NCI-H345 treated with DMSO at 0.1 percent for 48 hours (cell line): ENCODE measurements at regions not wholly inside any gene's neighbourhood (a gene's known extent, or its start where the extent isn't known, plus 50 kb on each side); places are given as distances from the start of the nearest gene placed in this dataset.

Experiments
- DNase-seq: peaks from one replicate; lab custom pipeline; 2025; ENCODE audit not compliant: unreplicated experiment; lab: John Stamatoyannopoulos, UW

DNA sequence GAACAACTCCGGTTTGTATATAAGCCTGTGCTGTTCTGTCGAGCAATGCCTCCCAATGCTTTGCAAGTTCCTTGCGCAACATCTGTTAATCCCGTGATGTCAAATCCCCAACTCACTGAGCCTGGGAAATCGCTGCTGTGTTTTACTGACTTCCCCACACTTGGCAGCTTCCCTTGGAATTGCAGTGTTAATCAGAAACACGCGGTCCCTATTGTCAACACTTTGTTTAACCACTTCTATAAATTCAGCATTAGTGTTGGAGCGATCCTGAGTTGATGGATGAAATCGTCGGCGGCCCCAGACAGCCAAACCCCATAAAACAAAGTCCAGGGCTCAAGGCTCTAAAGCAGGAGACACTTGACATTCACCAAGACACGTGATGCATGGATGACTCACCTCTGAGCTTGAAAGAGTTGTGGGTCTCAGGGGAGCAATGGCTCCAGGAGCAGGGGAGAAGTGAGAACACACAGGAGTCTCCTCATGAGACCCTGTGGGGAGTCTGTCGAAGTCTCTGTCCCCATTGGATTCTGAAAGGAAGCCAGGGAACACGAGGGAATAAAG is 555.3 kb downstream of the MIAT start:
- peak; percentile 10 for DNase-seq

DNA sequence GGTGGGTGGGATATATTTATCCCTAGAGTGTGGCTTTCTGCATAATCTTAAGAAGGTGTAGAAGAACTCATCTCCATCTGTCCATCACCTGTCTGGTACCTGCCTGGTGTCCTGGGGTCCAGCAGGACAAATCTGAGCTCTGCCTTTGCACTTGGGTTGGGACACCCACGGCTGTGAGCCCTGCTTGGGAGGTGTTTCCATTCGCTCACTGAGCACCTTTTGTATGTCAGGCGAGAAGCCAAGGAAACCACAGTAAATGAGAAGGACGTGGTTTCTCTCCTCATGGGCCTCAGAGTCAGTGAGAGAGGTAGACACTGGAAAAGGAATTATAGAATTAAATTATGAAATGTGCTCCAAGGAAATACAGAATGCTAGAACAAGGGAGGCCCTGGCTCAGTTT is 555.9 kb downstream of the MIAT start:
- DNase-seq: no peak

DNA sequence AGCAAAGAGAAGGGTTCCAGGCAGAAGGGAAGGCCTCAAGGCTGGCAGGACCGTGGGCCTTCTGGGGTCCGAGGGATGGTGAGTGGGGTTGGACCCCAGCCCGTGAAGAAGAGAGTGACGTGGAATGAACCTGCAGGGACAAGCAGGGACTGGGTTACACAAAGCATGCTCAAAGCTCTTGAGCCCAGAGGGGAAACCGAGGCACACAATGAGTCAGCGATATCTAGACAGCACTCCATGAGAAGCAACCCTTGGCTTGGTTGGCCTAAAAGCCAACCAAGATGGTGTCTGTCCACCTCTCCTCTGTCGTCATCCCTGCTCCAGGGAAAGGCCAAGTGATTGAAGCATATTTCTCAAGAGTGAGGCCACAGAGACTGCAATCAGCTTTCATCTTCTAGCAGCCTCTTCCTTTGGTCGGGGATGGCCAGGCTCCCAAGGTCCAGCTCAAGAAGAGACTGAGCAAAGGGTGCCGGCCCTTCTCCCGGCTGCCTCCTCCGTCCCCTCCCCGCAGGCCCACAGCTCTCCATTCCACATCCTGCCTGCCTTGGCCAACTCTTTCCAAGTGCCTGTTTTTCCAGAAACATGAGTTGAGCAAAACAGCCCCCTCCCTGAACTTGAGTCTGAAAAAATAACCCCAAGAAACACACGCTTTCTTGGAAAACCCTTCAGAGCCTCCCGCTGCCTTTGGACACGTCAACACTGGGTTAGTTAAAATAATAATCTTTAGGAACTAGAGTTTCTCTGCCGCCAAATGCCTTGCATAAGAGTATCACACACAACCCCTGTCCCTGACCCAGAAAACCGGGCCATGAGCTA is 556.6 kb downstream of the MIAT start:
- DNase-seq: no peak

DNA sequence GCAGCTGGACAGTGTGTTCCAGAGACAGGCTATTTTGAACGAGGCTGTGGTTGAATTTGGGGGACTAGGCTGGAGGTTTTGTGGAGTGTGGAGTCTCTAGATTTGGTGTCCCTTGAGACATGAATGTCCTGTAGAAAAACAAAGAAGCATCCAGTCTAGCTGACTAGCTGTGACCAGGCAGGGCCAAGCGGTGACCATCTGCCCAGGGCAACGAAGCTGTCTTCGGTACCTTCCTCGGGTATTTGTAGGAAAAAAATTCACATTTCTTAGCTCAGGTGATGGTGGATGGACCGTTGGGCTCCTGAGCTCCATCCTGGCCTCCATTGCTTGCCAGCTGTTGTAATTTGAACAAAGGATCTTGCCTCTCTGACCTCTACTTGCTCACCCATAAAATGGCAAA is 557.3 kb downstream of the MIAT start:
- no peak for DNase-seq

DNA sequence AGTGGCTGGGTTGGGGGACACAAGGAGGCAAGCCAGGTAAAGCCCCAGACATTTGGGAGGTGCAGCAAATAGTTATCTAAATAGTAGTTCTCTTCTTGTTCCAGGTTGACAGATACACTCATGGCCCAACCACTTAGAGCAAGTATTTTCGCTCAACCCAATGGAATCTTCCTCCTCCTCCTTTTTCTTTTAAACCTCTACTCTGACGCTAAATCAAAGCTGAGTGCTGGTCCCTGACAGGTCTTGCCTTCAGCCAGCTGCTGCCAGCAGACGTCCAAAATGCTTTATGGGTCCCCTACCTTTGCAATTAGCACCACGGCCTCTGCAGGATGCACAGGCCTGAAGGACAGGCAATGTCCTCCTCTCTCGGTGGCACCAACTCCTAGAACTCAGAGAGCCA is 558.5 kb downstream of the MIAT start:
- DNase-seq: no peak

DNA sequence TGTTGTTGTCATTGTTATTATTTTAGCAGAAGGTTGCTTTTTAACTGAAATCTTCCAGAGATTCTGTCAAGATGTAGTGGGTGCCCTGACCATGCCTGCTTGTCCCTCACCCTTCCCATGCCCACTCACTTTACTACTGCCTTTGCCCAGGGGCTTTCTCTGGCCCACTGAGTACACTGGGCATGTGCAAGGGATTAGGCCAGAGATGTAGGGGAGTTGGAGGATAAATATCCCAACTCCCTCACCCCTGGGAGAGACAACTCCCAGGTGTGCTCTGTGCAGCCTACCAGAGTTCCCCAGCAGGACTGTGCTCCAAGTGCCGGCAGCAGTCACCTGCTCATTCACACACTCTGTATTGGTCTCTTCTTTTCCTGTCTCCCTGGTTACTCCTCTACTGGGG is 559.1 kb downstream of the MIAT start:
- DNase-seq: no peak

DNA sequence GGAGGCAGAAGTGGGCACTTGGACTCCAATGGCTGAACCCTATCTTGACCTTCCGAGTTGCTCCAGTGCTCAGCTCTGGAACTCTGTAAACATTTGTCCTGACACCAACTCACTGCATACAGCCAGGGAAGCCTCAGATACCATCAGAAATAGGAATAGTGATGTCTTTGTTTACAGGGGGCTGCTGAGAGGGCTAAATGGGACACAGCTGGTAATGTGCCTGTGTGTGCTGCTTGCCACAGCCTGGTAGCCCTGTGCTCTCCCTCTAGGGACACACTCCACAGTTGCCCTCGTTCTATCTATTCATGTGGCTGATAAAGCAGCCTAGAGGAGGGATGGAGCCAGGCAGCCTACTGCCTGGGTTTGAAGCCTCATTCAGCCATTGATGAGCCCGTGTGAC is 559.8 kb downstream of the MIAT start:
- no peak for DNase-seq

DNA sequence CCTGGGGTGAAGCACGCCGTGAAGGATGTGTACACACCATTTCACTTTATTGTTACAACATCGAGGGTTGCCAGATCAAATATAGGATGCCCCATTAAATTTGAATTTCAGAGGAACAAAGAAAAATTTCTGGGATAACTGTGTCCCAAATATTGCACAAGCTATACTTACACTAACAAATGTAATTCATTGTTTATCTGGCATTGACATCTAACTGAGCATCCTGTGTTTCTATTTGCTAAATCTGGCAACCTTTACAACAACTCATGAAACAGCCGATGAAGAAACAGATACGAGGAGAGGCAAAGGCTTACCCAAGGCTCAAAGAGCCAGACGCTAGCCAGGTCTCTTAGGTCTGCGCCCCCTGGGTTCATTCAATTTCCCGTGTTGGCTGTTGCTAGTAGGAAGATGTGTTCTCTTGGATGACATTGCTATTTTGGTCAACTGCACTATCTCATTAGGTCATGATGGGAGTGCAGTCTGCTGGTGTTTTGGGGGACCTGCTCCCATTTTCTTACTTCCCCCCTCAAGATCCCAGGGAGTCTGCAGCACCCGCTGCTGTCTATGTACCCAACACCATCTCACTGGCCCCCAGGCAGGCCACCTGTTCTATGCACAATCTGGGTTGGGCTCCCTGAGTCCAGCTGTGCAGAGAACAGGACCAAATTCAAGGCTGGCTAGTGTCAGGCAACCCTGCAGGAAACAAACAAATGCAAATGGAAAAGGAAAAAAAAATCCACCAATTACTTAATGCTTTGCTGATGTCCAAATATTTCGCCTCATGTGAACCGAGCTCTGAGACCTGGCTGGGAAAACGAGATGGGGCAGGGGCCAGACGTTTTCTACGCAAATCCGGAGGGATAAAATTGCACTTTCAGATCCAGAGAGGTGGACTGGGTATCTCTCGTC is 560.9 kb downstream of the MIAT start:
- peak; percentile 39 for DNase-seq

DNA sequence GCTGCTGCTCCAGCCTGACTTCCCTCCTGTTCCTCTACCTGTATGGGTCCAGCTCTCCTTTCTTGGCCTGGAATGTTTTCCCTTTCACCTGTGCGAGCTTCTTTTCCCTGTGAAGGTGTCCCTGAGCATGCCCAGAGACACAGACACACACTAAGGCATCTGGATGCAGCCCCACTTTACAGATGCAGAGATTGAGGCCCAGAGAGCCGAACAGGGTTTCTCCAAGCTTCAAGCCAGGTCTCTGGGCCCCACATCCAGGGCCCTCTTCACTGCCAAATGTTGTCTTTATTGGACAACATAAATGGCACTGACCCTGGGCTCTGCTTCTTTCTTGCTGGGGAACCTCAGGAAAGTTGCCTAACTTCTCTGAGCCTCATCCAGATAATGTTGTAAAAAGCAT is 561.6 kb downstream of the MIAT start:
- no peak for DNase-seq

DNA sequence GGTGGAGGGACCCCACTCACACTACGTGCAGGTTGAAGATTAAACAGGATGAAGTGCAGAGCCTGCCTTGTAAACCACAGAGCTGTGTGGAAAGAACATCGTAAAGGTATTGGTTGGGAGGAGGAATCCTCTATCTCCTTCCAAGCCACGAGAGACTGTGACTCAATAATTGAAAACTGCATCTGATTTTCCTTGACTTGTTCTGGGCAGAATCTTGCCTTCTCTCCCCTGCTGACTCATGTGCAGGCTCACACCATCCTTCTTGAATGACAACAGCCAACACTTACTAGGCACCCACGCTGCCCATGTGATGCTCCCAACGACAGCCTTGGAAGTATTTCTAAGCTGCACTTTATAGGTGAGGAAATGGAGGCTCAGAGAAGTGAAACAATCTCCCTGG is 563.0 kb downstream of the MIAT start:
- DNase-seq: no peak

DNA sequence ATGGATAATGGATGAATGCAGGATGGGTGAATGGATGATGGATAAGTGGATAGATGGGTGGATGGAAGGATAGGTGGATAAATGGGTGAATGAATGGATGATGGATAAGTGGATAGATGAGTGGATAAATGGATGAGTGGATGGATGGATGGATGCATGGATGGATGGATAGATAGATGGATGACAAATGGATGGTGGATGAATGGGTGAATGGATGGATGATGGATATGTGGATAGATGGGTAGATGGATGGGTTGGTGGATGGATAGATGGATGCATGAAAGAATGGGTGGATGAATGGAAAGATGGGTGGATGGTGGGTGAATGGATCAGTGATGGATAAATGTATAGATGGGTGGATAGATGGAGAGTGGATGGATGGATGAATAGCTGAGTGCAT is 564.8 kb downstream of the MIAT start:
- no peak for DNase-seq

DNA sequence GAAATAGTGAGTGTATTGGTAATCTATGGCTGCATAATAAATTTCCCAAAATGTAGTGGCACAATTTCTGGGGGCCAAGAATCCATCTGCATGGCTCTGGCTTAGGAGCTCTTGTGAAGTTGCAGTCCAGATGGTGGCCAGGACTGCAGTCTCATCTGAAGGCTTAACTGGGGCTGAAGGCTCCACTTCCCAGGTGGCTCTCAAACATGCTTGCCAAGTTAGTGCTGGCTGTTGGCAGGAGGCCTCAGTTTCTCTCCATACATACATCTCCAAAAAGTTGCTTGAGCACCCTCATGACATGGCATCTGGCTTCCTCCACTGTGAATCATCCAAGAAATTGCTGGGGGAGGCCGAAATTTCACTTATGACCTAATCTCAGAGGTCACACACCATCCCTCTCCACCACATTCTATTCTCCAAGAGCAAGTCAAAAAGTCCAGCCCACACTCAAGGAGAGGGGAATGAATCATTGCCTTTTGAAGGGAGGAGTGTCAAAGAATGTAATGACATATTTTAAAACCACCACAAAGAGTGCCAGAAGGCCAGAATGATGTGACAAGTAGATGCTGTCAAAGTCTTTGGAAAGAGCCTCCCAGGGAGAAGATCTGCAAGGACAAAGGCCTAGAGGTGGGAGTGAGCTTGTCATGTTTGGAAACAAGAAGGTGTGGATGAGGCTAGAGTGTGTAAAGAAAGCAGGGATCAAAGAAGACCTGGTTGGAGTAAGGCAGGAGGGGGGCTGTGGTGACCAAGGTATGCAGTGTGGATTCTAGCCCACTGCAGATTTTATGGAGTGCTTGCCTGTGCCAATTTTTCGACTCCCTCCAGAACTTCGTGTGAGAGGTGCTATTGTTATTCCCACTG is 566.2 kb downstream of the MIAT start:
- DNase-seq: no peak

DNA sequence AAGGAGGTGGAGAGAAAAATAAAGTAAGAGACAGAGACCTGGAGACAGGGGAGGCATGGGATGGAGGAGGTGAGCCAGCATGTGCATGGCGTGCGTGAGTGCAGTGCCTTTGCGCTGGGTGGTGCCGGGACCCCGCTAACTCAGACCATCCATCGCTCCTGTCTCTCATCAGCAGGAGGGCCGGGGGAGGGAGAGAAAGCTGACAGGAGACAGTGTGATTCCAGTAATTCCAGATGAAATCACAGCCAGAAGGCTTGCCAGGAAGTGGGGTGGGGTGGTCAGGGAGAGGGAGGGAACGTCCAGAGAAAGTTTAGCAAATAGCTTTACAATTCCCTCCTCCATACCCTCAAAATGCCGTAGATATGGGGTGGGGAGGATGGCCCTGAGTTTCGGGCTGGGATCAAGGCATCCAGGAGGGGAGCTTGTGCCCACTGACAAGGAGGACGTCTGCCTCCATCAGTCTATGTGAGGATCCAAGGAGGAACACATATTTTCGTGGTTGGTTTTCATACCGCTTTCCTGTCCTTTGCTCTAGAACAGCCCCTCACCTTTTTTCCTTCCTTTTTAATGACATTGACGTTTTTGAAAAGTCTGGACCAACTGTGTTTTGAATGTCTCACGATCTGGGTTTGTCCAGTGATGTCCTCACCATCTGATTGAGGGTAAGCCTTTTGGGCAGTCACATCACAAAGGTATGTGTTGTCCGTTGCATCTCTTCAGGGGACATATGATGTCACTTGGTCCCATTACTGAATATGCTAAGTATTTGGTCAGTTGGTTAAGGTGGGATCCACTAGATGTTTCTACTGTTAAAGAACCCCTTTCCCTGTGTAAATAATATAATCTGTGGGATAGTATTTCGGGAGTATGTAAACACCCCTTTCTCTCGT is 567.3 kb downstream of the MIAT start:
- no peak for DNase-seq

DNA sequence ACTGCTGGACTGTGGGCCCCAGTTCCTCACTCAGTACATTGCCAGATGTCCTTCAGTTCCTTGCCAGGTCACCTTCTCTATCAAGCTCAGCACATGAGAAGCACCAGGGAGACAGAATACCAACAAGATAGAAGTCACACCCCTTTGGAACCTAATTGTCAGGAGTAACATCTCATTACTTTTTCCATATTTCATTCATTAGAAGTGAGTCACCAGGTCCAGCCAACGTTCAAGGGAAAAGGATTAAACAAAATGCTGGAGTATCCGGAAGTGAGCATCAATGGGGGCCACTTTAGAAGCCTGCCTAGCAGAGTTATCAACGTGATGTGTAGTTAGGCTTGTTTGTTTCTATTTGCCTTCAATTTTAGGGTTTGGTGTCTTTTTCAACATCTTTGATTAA is 569.3 kb downstream of the MIAT start:
- no peak for DNase-seq

DNA sequence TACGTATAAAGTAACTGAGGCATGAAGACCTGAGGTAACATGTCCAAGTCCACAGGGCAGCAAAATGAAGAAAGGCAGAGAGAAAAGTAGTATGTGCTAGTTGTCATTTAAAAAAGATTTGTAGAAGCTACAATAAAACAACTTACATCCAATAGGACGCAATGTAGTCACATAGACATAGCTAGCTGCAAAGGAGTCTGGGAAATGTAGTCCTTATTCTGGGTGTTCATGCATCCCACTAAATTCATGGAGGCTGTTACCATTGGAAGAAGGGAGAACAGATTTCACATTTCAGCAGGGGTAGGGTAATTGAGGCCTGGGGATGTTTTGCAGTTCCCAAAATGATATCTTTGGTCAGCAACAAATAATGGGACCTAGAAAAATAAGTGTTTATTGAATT is 571.4 kb downstream of the MIAT start:
- no peak for DNase-seq

DNA sequence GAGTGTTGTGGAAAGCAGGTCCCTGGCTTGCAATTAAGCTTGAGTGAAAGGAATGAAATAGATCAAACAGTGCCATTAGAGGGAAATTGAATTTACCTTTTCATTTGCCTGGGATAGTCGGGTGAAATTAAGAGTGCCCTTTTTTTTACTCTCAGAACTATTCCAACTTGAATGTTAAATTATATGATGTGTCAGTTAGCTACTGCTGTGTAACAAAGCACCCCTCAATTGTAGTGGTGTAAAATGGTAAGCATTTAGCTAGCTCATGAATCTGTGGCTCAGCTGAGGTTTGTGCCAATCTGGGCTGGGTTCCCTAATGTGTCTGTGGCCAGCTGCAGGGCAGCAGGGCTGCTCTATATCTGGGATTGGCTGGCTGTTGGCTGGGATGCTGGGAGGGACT is 571.4 kb downstream of the MN1 start:
- no peak for DNase-seq

DNA sequence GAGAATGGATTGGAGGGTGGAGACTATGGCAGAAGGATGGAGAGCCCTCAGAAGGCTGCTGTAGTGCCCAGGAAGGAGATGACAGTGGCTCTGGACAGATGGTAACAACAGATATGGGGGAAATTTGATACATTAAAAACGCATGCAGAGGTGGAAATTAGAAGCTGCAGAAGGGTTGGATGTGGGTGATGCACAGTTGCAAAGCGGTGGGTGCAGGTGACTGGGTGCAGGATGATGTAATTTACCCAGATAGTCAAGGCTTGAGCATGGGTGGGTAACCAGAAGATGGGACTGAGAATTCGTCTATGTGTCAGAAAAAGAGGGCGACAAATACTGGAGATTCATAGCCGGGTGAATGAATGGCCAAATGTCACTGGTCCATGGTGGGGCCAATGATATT is 570.3 kb downstream of the MN1 start:
- DNase-seq: no peak

DNA sequence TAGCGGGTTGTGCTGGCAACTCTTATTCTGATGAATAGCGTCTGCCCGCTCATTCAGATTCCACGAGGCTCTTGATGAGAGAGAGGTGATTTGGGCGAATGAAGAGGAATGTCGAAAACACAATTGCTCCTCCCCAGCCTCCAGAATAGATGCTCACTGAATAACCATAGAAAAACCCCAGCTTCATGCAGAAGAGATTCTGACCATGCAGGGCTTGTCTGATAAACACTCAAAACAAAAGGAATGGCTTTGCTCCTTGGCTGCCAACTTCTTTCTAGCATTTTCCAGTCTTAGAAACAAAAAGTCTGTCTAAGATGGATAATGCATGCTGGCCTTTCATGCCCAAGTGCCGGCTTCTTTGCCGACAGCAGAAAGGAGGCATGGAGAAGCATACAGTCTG is 569.5 kb downstream of the MN1 start:
- DNase-seq: no peak

DNA sequence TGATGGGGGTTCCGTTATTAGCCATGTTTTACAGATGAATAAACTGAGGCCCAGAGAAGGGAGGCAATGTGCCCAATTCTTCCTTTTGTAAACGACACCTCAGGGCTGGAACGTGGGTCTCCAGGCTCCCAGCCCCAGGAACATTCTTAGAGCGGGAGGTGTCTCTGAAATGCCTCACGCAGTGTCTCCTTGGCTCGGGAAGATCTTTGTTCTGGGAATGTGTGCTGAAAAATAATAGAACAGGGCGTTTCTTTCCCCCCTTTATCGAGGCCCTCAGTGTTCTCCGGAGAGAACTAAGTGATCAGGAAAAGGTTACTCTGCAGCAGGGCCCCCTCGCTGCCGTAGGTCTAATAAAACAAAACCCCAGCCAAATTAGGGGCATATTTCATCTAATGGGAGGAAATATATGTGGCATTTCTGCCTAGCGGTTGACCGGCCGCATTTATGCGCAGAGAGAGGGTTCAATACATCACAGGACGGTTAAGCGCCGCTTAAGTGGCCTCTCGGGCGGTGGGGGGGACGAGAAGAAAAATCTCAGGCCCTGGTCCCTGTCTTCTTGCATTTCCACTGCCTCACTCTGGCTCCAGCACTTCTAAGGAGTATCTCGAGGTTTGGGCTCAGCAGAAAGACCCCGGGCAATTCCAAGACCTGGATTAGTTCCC is 564.3 kb downstream of the MN1 start:
- DNase-seq: no peak
